ENCODE measurements at regions not wholly inside any gene's neighbourhood (a gene's known extent, or its start where the extent isn't known, plus 50 kb on each side); places are given as distances from the start of the nearest gene placed in this dataset.
A peak's percentile ranks its signal among the peaks of the same experiment; 100 is the strongest.
"Not testable (repeated sequence)": the region's sequence is repeated elsewhere in the genome, so short reads cannot be mapped to it uniquely, and the experiment has no call there.

GRCh38 chr2:239666855-239667376 is 266.1 kb upstream of the HDAC4 start:
- DNase-seq, result peak; percentile 26

GRCh38 chr2:239666053-239666854 is 265.4 kb upstream of the HDAC4 start:
- DNase-seq, result no peak

DNA sequence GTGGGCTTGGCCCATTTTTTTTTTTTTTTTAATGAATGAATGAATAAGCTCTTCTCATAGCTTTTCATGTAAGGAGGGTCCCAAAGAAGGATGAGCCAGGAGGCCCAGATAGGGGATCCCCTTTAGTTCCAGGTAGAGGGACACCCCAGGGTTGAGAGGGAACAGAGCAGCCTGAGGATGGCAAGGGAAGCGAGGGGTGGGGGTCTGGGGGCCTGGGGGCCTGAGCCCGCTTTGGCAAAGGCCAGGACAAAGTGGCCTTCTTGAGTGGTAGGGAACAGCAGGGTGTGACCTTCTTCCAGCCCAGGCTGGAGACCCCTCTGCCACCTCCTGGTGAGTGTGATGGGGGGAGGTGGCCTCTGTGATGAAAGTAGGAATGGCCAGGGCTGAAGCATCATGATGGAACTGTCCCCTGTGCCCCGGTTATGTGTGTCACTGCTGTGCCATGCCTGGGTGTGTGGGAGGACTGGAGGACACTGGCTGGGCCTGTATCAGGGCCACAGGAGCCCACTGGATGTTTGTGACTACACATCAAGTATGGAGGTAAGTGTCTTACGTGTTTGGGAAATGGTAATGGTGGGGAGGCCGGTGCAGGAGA is 263.5 kb upstream of the HDAC4 start:
- DNase-seq, result no peak

GRCh38 chr2:239663364-239663924 is 262.6 kb upstream of the HDAC4 start:
- no peak for DNase-seq

DNA sequence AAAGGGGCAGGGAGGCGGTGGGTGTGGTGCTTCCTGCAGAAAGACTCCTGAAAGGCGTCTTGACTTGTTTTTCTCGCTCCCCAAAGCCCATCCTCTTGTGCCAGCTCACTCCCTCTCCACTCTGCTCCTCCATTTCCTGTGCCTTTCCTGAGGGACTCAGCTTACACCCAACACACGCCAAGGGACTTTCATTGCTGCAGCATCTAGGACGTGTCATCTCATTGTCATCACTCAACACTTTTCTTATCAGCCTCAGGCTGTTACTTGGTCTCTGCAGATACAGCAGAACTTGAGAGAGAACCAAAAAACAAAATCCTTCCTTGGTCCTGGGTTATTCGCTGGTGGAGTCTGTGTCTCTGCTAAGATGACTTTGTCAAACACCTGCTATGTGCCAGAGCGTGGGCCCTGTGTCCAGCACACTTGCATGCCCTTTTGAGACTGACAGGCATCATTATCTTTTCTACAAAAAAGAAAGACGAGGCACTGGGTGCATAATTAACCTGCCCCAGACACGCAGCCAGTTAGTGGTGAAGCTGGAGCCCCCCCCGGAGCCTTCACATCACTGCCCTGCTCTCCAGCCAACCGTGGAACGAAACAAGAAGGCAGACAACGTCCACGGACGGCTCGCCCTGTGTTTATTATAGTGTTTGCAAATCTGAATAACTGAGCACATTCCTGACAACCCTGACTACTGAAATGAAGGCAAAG is 261.7 kb upstream of the HDAC4 start:
- no peak for DNase-seq

- no peak for DNase-seq
Measured at GRCh38 chr2:239661334-239662312, 260.8 kb upstream of the HDAC4 start.

- DNase-seq, result no peak
Measured at GRCh38 chr2:239660390-239661230, 259.8 kb upstream of the HDAC4 start.

DNA sequence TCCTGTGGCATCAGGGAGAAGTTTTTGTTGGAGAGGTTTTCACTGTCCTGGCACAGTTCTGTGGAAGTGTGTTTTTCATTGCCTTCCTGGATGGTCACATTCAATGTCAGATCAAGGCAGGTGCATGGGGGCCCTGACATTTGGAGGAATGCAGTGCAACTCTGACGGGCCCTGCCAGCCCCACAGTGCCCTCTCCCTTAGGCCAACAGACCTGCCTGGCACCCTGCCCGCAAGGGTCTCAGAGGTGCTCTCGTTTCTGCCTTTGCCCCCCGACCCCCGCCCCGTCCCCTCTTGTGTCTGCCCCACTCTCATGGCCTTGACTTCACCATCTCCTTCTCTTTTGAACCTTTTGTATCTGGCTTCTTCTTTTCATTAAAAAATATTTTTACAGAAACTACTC is 257.2 kb upstream of the HDAC4 start:
- DNase-seq, result no peak

GRCh38 chr2:239657236-239657635 is 256.4 kb upstream of the HDAC4 start:
- DNase-seq, result no peak

DNA sequence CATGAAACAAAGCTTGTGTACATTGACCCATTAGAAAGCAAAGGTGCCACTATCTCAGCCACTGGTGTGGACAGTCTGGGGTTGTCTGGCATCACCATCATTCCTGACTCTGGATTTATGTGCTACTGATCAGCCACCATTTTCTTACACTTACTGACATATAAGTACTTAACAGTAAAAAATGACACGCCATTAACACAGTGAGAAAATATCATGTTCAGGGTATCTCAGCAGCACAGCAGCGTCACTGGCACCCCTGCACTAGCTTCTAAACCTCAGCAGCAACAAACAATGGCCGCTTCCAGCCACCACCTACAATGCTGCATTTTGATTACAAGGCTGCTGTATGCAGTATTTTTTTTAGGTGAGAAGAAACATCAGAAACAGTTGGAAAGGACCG is 253.4 kb upstream of the HDAC4 start:
- DNase-seq, result no peak

DNA sequence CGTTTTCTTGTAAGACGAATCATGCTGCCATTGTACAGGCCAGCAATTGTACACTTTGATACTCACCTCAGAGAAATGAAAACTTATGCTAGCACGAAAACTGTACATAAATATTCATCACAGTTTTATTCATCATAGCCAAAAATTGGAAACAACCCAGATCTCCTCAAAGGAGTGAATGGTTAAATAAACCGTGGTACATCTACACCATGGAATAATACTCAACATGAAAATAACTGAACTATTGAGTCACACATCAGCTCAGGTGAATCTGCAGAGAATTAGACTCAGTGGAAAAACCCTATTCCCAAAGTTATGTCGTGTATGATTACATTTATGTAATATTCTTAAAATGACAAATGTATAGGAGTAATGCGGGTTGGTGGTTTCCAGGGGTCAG is 251.0 kb upstream of the HDAC4 start:
- DNase-seq, result no peak

DNA sequence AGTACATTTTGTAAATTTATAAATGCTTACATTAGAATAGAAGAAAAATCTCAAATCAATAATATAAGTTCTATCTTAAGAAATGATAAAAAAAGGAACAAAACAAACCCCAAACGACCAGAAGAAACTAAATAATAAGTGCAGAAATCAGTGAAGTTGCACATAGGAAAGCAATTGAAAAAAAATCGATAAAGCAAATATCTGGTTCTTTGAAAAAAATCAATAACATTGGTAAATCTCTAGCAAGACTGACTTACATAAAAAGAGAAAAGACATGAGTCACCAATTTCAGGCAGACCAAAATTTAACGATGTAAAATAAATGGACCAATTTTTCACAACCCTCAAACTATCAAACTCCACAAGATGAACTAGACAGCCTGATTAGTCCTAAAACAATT is 249.9 kb upstream of the HDAC4 start:
- no peak for DNase-seq

- no peak for DNase-seq
Measured at GRCh38 chr2:239649309-239649708, 248.5 kb upstream of the HDAC4 start.

DNA sequence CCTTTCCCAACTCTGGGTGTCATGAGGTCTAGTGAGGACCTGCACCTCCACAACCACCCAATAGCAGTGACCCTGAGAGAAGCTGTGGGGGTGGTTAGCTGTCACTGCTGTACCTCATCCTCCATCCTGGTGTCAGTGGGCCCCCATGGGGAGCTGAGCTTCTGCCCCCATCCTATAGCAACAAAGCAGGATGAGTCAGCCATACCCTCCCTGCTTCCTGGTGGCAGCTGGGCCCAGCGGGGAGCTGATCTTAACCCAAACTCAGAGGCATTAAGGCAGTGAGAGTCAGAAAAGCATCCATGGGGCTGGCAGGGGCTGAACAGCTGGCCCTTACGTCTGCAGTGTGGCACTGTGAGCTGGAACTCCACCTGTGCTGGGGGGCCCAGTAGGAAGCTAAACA is 247.8 kb upstream of the HDAC4 start:
- DNase-seq, result no peak

GRCh38 chr2:239647052-239647819 is 246.4 kb upstream of the HDAC4 start:
- no peak for DNase-seq

DNA sequence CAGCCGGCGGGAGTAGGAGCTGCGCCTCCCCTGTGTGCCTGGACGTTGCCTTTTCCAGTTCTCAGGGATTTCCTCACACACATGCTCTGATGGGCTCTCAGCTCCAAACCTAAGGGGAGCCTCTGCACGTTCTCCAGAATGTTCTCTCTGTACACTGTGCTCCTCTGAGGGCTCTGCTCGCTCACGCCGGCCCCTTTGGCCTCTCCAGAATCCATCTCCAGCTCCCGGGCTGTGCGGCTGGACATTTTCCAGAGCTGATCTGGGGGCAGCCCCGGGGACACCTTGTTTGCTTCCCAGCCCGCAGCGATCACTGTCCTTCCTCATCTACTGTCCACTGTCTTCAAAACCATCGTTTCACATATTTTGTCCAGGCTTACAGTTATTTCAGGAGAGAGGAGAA is 245.4 kb upstream of the HDAC4 start:
- DNase-seq, result no peak

GRCh38 chr2:239644594-239644993 is 243.8 kb upstream of the HDAC4 start:
- DNase-seq, result not testable (repeated sequence)

- DNase-seq, result peak; percentile 51
Measured at GRCh38 chr2:239644011-239644410, 243.2 kb upstream of the HDAC4 start.

DNA sequence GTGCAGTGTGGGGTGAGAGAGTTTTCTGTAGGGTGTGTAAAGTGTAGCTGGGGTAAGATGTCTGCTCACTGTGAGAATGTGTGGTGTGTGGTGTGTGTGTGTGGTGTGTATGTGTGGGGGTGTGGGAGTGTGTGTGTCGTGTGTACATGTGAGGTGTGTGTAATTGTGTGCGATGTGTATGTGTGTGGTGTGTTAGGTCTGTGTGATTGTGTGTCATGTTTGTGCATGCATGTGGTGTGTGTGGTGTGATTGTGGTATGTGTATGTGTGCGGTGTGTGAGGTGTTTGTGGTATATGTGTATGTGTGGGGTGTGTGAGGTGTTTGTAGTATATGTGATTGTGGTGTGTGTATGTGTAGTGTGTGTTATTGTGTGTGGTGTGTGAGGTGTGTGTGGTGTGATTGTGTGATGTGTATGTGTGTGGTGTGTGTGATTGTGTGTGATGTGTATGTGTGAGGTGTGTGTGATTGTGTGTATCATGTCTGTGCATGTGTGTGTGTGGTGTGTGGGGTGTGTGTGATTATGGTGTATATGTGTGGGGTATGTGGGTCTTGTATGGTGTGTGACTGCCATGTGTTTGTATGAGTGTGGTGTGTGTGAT is 241.7 kb upstream of the HDAC4 start:
- no peak for DNase-seq

- DNase-seq, result not testable (repeated sequence)
Measured at GRCh38 chr2:239641904-239642303, 241.1 kb upstream of the HDAC4 start.

All from hematopoietic multipotent progenitor cell treated with erythropoietin and hydrocortisone succinate and interleukin-3 and kit ligand, for 4 days (in vitro differentiated cells).